Astrocyte (in vitro differentiated cells and primary cell): ENCODE measurements at regions not wholly inside any gene's neighbourhood (a gene's known extent, or its start where the extent isn't known, plus 50 kb on each side); places are given as distances from the start of the nearest gene placed in this dataset.

Experiments
- DNase-seq: peaks from one replicate; pipeline ENCODE4 v3.0.0-alpha.2; 2010; ENCODE audit warnings: low read depth
- FAIRE-seq: peaks from 2 replicates; lab custom pipeline; 2011; peaks lifted over from hg19 to GRCh38; lab: Jason Lieb, UNC
- H2AFZ ChIP-seq: 2 replicates; pipeline ENCODE4 v1.6.0; 2012; ENCODE audit warnings: low read depth, low read length, inconsistent platforms
- H3K27ac ChIP-seq: 2 replicates; pipeline ENCODE4 v1.5.1; 2011; ENCODE audit warnings: low read depth, low read length, inconsistent platforms
- H3K27me3 ChIP-seq: 2 replicates; pipeline ENCODE4 v1.6.0; 2011; ENCODE audit warnings: low read length, inconsistent platforms; ENCODE audit not compliant: insufficient read depth
- H3K36me3 ChIP-seq: 2 replicates; pipeline ENCODE4 v1.5.1; 2011; ENCODE audit warnings: low read length, inconsistent platforms; ENCODE audit not compliant: insufficient read depth
- H3K4me1 ChIP-seq: 2 replicates; pipeline ENCODE4 v1.5.1; 2011; ENCODE audit warnings: low read length, inconsistent platforms; ENCODE audit not compliant: insufficient read depth
- H3K4me2 ChIP-seq: 2 replicates; pipeline ENCODE4 v1.6.0; 2012; ENCODE audit warnings: low read length, inconsistent platforms
- H3K4me3 ChIP-seq: 2 replicates; pipeline ENCODE4 v1.5.1; 2011; ENCODE audit warnings: low read depth, mild to moderate bottlenecking, low read length, inconsistent platforms; ENCODE audit not compliant: insufficient read depth
- H3K79me2 ChIP-seq: 2 replicates; pipeline ENCODE4 v1.6.0; 2012; ENCODE audit warnings: mild to moderate bottlenecking, low read length, inconsistent platforms; ENCODE audit not compliant: insufficient read depth
- H3K9ac ChIP-seq: 2 replicates; pipeline ENCODE4 v1.6.0; 2012; ENCODE audit warnings: mild to moderate bottlenecking, low read length, inconsistent platforms
- H3K9me3 ChIP-seq: 2 replicates; pipeline ENCODE4 v1.5.1; 2012; ENCODE audit warnings: low read depth, mild to moderate bottlenecking, low read length, inconsistent platforms; ENCODE audit not compliant: insufficient read depth
- H4K20me1 ChIP-seq: 2 replicates; pipeline ENCODE4 v1.6.0; 2012; ENCODE audit warnings: low read length, inconsistent platforms; ENCODE audit not compliant: insufficient read depth
- H3K27ac Mint-ChIP-seq: one replicate; pipeline ENCODE4 v1.8.0; 2021; ENCODE audit warnings: mild to moderate bottlenecking, mixed read lengths; ENCODE audit not compliant: unreplicated experiment
- H3K27me3 Mint-ChIP-seq: one replicate; pipeline ENCODE4 v1.8.0; 2021; ENCODE audit warnings: low read depth, mixed read lengths; ENCODE audit not compliant: unreplicated experiment
- H3K36me3 Mint-ChIP-seq: one replicate; pipeline ENCODE4 v1.8.0; 2021; ENCODE audit warnings: low read depth, mixed read lengths; ENCODE audit not compliant: unreplicated experiment
- H3K4me1 Mint-ChIP-seq: one replicate; pipeline ENCODE4 v1.8.0; 2021; ENCODE audit warnings: low read depth, mixed read lengths; ENCODE audit not compliant: unreplicated experiment
- H3K4me3 Mint-ChIP-seq: one replicate; pipeline ENCODE4 v1.8.0; 2021; ENCODE audit warnings: mild to moderate bottlenecking, moderate library complexity, mixed read lengths; ENCODE audit not compliant: unreplicated experiment
- H3K9me3 Mint-ChIP-seq: one replicate; pipeline ENCODE4 v1.8.0; 2021; ENCODE audit warnings: mild to moderate bottlenecking, mixed read lengths; ENCODE audit not compliant: unreplicated experiment
- EZH2 ChIP-seq: IDR thresholded peaks from 2 replicates; pipeline ENCODE4 v1.6.1; 2012; ENCODE audit warnings: mild to moderate bottlenecking, low read length, inconsistent platforms; ENCODE audit not compliant: insufficient read depth
- TF ChIP-seq, protein P1 (sequence below): IDR thresholded peaks from 2 replicates; pipeline ENCODE4 v1.5.1; 2011; ENCODE audit warnings: low read depth, mild to moderate bottlenecking, inconsistent platforms, low read length, moderate library complexity; ENCODE audit not compliant: insufficient read depth

DNA sequence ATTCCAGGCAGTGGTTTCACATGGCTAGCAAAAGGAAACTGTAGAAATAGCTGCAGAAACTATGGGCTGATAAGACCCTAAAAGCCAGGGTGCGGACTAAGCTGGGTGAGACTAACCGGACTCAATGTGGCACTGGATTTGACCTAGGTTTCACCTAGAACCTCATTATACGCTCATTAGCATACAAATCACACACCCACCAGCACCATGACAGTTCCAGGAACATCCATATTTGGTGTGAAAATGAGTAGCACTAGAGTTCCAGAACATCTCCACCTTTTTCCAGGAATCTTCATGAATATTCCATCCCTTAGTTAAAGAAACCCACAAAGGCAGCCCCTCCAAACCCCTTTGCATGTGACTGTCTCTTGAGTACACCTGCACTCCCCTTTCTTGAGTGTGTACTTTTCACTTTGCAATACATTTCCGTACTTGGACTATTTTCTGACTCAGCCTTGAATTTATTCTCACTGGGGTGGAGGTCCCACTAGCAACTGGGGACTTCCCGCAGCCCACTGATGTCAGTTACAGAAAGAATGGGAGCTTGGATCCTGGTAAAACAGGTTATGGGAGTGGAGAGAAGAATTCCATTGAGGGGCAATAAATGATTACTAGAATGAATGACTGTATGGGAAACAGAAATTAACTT is 58.0 kb upstream of the SPATA31C2 start:
- TF ChIP-seq EZH2, result no peak
- TF ChIP-seq, protein P1, sequence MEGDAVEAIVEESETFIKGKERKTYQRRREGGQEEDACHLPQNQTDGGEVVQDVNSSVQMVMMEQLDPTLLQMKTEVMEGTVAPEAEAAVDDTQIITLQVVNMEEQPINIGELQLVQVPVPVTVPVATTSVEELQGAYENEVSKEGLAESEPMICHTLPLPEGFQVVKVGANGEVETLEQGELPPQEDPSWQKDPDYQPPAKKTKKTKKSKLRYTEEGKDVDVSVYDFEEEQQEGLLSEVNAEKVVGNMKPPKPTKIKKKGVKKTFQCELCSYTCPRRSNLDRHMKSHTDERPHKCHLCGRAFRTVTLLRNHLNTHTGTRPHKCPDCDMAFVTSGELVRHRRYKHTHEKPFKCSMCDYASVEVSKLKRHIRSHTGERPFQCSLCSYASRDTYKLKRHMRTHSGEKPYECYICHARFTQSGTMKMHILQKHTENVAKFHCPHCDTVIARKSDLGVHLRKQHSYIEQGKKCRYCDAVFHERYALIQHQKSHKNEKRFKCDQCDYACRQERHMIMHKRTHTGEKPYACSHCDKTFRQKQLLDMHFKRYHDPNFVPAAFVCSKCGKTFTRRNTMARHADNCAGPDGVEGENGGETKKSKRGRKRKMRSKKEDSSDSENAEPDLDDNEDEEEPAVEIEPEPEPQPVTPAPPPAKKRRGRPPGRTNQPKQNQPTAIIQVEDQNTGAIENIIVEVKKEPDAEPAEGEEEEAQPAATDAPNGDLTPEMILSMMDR, result no peak
- no peak for FAIRE-seq
- H3K79me2 ChIP-seq, result no peaks in the 10 kb centered on the region
- H3K36me3 ChIP-seq, result no peaks in the 10 kb centered on the region
- no peaks in the 10 kb centered on the region for H3K27me3 ChIP-seq
- no peak overlapping the region for H3K9ac ChIP-seq
- Mint-ChIP-seq H3K27me3 (no peaks in the 10 kb centered on the region), H3K4me1 (peaks cover 31% of the 10 kb centered on the region), H3K36me3 (no peaks in the 10 kb centered on the region), H3K27ac (peak overlapping the region; percentile 95), H3K9me3 (no peaks in the 10 kb centered on the region), H3K4me3 (no peak overlapping the region)
- H3K4me1 ChIP-seq, result peaks cover 22% of the 10 kb centered on the region
- H3K9me3 ChIP-seq, result no peaks in the 10 kb centered on the region
- DNase-seq, result no peak
- no peaks in the 10 kb centered on the region for H4K20me1 ChIP-seq
- H2AFZ ChIP-seq, result no peak overlapping the region
- H3K4me3 ChIP-seq, result no peak overlapping the region
- H3K4me2 ChIP-seq, result no peak overlapping the region
- peak overlapping the region; percentile 13 for H3K27ac ChIP-seq

DNA sequence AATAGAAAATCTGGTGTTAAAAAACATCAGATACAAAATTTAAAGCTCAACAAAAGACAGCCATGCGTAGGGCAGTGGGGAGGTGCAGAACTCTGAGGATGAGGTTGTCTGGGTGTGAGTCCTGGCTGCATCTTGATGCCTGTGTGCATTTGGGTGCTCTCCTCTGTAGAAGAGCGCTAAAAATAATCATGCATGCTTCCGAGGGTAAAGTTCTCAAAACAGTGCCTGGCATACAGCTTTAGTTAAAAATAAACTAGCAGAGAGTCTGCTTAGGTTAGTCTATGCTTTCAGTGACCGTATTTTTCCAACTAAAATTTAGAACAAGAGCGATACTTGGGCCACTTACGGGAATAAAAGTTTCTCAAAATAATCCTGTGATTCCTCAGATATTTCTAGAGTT is 55.5 kb upstream of the SPATA31C2 start:
- FAIRE-seq, result no peak
- no peaks in the 10 kb centered on the region for H3K36me3 ChIP-seq
- Mint-ChIP-seq H3K27ac (no peak overlapping the region), H3K36me3 (no peaks in the 10 kb centered on the region), H3K27me3 (no peaks in the 10 kb centered on the region), H3K4me1 (peaks cover 31% of the 10 kb centered on the region), H3K4me3 (no peak overlapping the region), H3K9me3 (no peaks in the 10 kb centered on the region)
- DNase-seq, result no peak
- no peak overlapping the region for H3K9ac ChIP-seq
- no peak overlapping the region for H3K27ac ChIP-seq
- no peaks in the 10 kb centered on the region for H4K20me1 ChIP-seq
- peaks cover 22% of the 10 kb centered on the region for H3K4me1 ChIP-seq
- H3K79me2 ChIP-seq, result no peaks in the 10 kb centered on the region
- H3K27me3 ChIP-seq, result no peaks in the 10 kb centered on the region
- H3K9me3 ChIP-seq, result no peaks in the 10 kb centered on the region
- H2AFZ ChIP-seq, result no peak overlapping the region
- no peak overlapping the region for H3K4me3 ChIP-seq
- H3K4me2 ChIP-seq, result no peak overlapping the region
- TF ChIP-seq EZH2, result no peak
- TF ChIP-seq, protein P1, result no peak

DNA sequence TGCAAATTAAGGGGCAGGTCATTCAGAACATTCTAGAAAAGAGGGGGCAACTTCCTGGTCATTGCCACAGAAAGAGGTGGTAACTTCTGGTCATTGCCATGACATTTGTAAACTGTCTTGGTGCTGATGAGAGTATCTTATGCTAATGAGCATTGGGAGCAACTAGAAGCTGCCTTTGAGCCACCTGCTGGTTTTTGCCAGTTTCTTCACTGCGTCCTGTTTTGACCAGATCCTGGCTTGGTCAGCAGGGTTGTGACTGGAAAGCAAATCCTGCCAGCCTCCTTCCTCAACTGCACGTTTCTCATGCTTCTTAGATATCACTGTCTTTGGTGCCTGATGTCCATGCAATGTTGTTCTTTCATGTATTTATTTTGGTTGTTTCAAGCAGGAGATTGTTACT is 53.2 kb upstream of the SPATA31C2 start:
- Mint-ChIP-seq H3K4me1 (peaks cover 11% of the 10 kb centered on the region), H3K36me3 (no peaks in the 10 kb centered on the region), H3K27ac (no peak overlapping the region), H3K9me3 (no peaks in the 10 kb centered on the region), H3K27me3 (no peaks in the 10 kb centered on the region), H3K4me3 (no peak overlapping the region)
- Histone ChIP-seq H3K9ac (no peak overlapping the region), H3K4me3 (no peak overlapping the region), H3K9me3 (no peaks in the 10 kb centered on the region), H3K27ac (no peak overlapping the region), H3K4me1 (peaks cover 2% of the 10 kb centered on the region), H2AFZ (no peak overlapping the region), H3K27me3 (no peaks in the 10 kb centered on the region), H3K4me2 (no peak overlapping the region), H3K79me2 (no peaks in the 10 kb centered on the region), H3K36me3 (no peaks in the 10 kb centered on the region), H4K20me1 (no peaks in the 10 kb centered on the region)
- FAIRE-seq (no peak), DNase-seq (no peak)
- TF ChIP-seq EZH2, result no peak
- TF ChIP-seq, protein P1, result no peak
